Erythroblast (primary cell): ENCODE measurements at regions not wholly inside any gene's neighbourhood (a gene's known extent, or its start where the extent isn't known, plus 50 kb on each side); places are given as distances from the start of the nearest gene placed in this dataset.

ENCODE experiments used
- GATA1 ChIP-seq: IDR thresholded peaks from 2 replicates; pipeline ENCODE4 v1.6.1; 2011; ENCODE audit warnings: low read depth, mild to moderate bottlenecking, control low read depth, low read length, moderate library complexity
- POLR2A ChIP-seq: IDR thresholded peaks from 2 replicates; pipeline ENCODE4 v1.6.1; 2011; ENCODE audit warnings: mild to moderate bottlenecking, low read length

- TF ChIP-seq POLR2A (no peak), GATA1 (no peak)
Observed at GRCh38 chr17:70564006-70564620, 394.8 kb downstream of the KCNJ2 start.
